NOMO-1 treated with dmso at 0.1 percent for 144 hours (cell line): ENCODE measurements at regions not wholly inside any gene's neighbourhood (a gene's known extent, or its start where the extent isn't known, plus 50 kb on each side); places are given as distances from the start of the nearest gene placed in this dataset.
"Not testable (repeated sequence)": the region's sequence is repeated elsewhere in the genome, so short reads cannot be mapped to it uniquely, and the experiment has no call there.

Experiments
- DNase-seq: peaks from one replicate; lab custom pipeline; 2025; ENCODE audit not compliant: unreplicated experiment; lab: John Stamatoyannopoulos, UW

- DNase-seq: no peak
These were observed 72.2 kb downstream of the CRLF2 start for GRCh38 chrX:1140236-1140681.

GRCh38 chrX:1139185-1139500 is 73.3 kb downstream of the CRLF2 start:
- no peak for DNase-seq

- DNase-seq: no peak
These were observed 73.8 kb downstream of the CRLF2 start for GRCh38 chrX:1138476-1139184.

GRCh38 chrX:1137531-1137930 is 74.9 kb downstream of the CRLF2 start:
- DNase-seq: no peak

- DNase-seq: not testable (repeated sequence)
These were observed 75.9 kb downstream of the CRLF2 start for GRCh38 chrX:1136582-1136981.

GRCh38 chrX:1134976-1135375 is 77.5 kb downstream of the CRLF2 start:
- no peak for DNase-seq

- DNase-seq: no peak
These were observed 78.3 kb downstream of the CRLF2 start for GRCh38 chrX:1134156-1134555.

GRCh38 chrX:1126738-1127137 is 85.7 kb downstream of the CRLF2 start:
- no peak for DNase-seq

- no peak for DNase-seq
These were observed 87.9 kb downstream of the CRLF2 start for GRCh38 chrX:1124531-1124930.

- DNase-seq: not testable (repeated sequence)
These were observed 89.6 kb downstream of the CRLF2 start for GRCh38 chrX:1122851-1123250.

- DNase-seq: no peak
These were observed 93.2 kb downstream of the CRLF2 start for GRCh38 chrX:1119275-1119674.

- DNase-seq: no peak
These were observed 93.8 kb downstream of the CRLF2 start for GRCh38 chrX:1118572-1119199.

- not testable (repeated sequence) for DNase-seq
These were observed 97.0 kb downstream of the CRLF2 start for GRCh38 chrX:1115411-1115810.

GRCh38 chrX:1112321-1112720 is 100.1 kb downstream of the CRLF2 start:
- no peak for DNase-seq

GRCh38 chrX:1111601-1112300 is 100.7 kb downstream of the CRLF2 start:
- no peak for DNase-seq

- no peak for DNase-seq
These were observed 102.8 kb downstream of the CRLF2 start for GRCh38 chrX:1109580-1110119.

- no peak for DNase-seq
These were observed 103.7 kb downstream of the CRLF2 start for GRCh38 chrX:1108501-1109445.

- DNase-seq: no peak
These were observed 105.8 kb downstream of the CRLF2 start for GRCh38 chrX:1106478-1107210.

GRCh38 chrX:1105671-1106419 is 106.6 kb downstream of the CRLF2 start:
- DNase-seq: no peak
